Breast epithelium (tissue), 4 donors: ENCODE measurements at regions not wholly inside any gene's neighbourhood (a gene's known extent, or its start where the extent isn't known, plus 50 kb on each side); places are given as distances from the start of the nearest gene placed in this dataset.

Experiments
- DNase-seq, 2 donors: peaks; one replicate each; pipeline ENCODE4 v3.0.0-alpha.2; 2019; ENCODE audit warnings: low spot score in 2 of 2
- H3K27ac ChIP-seq, 2 donors: fragments of 200-600 bp; sonication (generic) in 1 of 2; one replicate each; pipeline ENCODE4 v1.5.1; 2016 to 2019; ENCODE audit warnings: mild to moderate bottlenecking in 1 of 2
- H3K27me3 ChIP-seq, 2 donors: fragments of 200-600 bp; sonication (generic) in 1 of 2; one replicate each; pipeline versions ENCODE4 v1.5.1 to v1.6.0; 2017 to 2019; ENCODE audit warnings: control low read depth in 1 of 2, mild to moderate bottlenecking in 1 of 2
- H3K36me3 ChIP-seq: fragments of 200-600 bp; one replicate; pipeline ENCODE4 v1.5.1; 2019
- H3K4me1 ChIP-seq, 2 donors: fragments of 200-600 bp; sonication (generic); one replicate each; pipeline ENCODE4 v1.5.1; 2016 to 2019; ENCODE audit warnings: control low read depth in 1 of 2
- H3K4me3 ChIP-seq, 3 donors: fragments of 200-600 bp; sonication (generic); 1 replicate in 2 of 3; 2 replicates in 1 of 3; pipeline ENCODE4 v1.5.1; 2016 to 2019; ENCODE audit warnings: mild to moderate bottlenecking in 3 of 3, moderate library complexity in 2 of 3
- H3K9me3 ChIP-seq, 2 donors: fragments of 200-600 bp; sonication (generic) in 1 of 2; one replicate each; pipeline ENCODE4 v1.5.1; 2016 to 2019; ENCODE audit warnings: control low read depth in 1 of 2
- CTCF ChIP-seq, 3 donors: fragments of 450-650 bp; IDR thresholded peaks; one replicate each; pipeline ENCODE4 v1.5.1; 2016 to 2017; ENCODE audit warnings: antibody characterized with exemption in 3 of 3, mild to moderate bottlenecking in 3 of 3, moderate library complexity in 3 of 3
- POLR2A ChIP-seq: fragments of 450-650 bp; IDR thresholded peaks from one replicate; pipeline ENCODE4 v1.6.1; 2016; ENCODE audit warnings: antibody characterized with exemption, mild to moderate bottlenecking, moderate library complexity
- POLR2AphosphoS5 ChIP-seq, 3 donors: sonication (generic); formaldehyde crosslinking; IDR thresholded peaks; one replicate each; pipeline ENCODE4 v1.6.1; 2017; ENCODE audit warnings: antibody characterized with exemption in 3 of 3
- intact Hi-C: fragments of 100-400 bp; cut with DNase I; formaldehyde crosslinking; loops from one replicate; pipeline ENCODE4 v1.15.1; 2023; ENCODE audit warnings: low total_unique reads

GRCh38 chr11:81749245-81749644 lies 984.4 kb downstream of the FAM181B start:
- no peaks in the 10 kb centered on the region for H3K36me3 ChIP-seq
- H3K27me3 ChIP-seq = no peaks in the 10 kb centered on the region
- no peak overlapping the region for H3K27ac ChIP-seq
- intact Hi-C loops = no loop called here
- H3K9me3 ChIP-seq = peaks cover 0 to 7% of the 10 kb centered on the region in 2 donors
- no peak overlapping the region for H3K4me3 ChIP-seq
- no peak for TF ChIP-seq POLR2A
- no peak for TF ChIP-seq CTCF (IDR thresholded peaks at IDR 0.05)
- no peak for TF ChIP-seq POLR2AphosphoS5 (IDR thresholded peaks at IDR 0.05)
- H3K4me1 ChIP-seq = no peaks in the 10 kb centered on the region
- DNase-seq = no peak

GRCh38 chr11:81744336-81745116 lies 989.1 kb downstream of the FAM181B start:
- TF ChIP-seq POLR2A (no peak), CTCF (IDR thresholded peaks at IDR 0.05) (no peak), POLR2AphosphoS5 (IDR thresholded peaks at IDR 0.05) (no peak)
- no peak overlapping the region for H3K27ac ChIP-seq

GRCh38 chr11:81725701-81726100 lies 1008.0 kb downstream of the FAM181B start:
- H3K36me3 ChIP-seq = no peaks in the 10 kb centered on the region
- H3K27ac ChIP-seq = no peak overlapping the region
- TF ChIP-seq POLR2AphosphoS5 (IDR thresholded peaks at IDR 0.05) (no peak), POLR2A (no peak), CTCF (IDR thresholded peaks at IDR 0.05) (no peak)
- H3K9me3 ChIP-seq = peaks cover 3 to 24% of the 10 kb centered on the region in 2 donors
- no peak for DNase-seq
- intact Hi-C loops = no loop called here
- H3K27me3 ChIP-seq = no peaks in the 10 kb centered on the region
- H3K4me3 ChIP-seq = no peak overlapping the region
- no peaks in the 10 kb centered on the region for H3K4me1 ChIP-seq

More at GRCh38 chr11:81744336-81745116, 989.1 kb downstream of the FAM181B start:
- Histone ChIP-seq H3K4me3 (no peak overlapping the region), H3K9me3 (peaks cover 0 to 7% of the 10 kb centered on the region in 2 donors), H3K36me3 (no peaks in the 10 kb centered on the region), H3K27me3 (no peaks in the 10 kb centered on the region), H3K4me1 (no peaks in the 10 kb centered on the region)
- no peak for DNase-seq
- intact Hi-C loops = no loop called here

GRCh38 chr11:81717695-81718094 lies 1016.0 kb downstream of the FAM181B start:
- H3K9me3 ChIP-seq = no peaks in the 10 kb centered on the region
- intact Hi-C loops = no loop called here
- no peak for DNase-seq
- H3K4me1 ChIP-seq = no peaks in the 10 kb centered on the region
- TF ChIP-seq POLR2A (no peak), CTCF (IDR thresholded peaks at IDR 0.05) (no peak), POLR2AphosphoS5 (IDR thresholded peaks at IDR 0.05) (no peak)
- H3K27me3 ChIP-seq = no peaks in the 10 kb centered on the region
- no peak overlapping the region for H3K27ac ChIP-seq
- H3K4me3 ChIP-seq = no peak overlapping the region
- no peaks in the 10 kb centered on the region for H3K36me3 ChIP-seq

- TF ChIP-seq POLR2AphosphoS5 (IDR thresholded peaks at IDR 0.05) = no peak
- no peak for TF ChIP-seq POLR2A
- no peak for TF ChIP-seq CTCF (IDR thresholded peaks at IDR 0.05)
- Histone ChIP-seq H3K4me3 (no peak overlapping the region), H3K27me3 (no peaks in the 10 kb centered on the region), H3K4me1 (no peaks in the 10 kb centered on the region), H3K9me3 (no peaks in the 10 kb centered on the region), H3K36me3 (no peaks in the 10 kb centered on the region), H3K27ac (no peak overlapping the region)
- DNase-seq = no peak
- intact Hi-C loops = no loop called here
Observed at GRCh38 chr11:81707881-81708280, 1025.8 kb downstream of the FAM181B start.
